SU-DHL-6 (cell line): ENCODE measurements at regions not wholly inside any gene's neighbourhood (a gene's known extent, or its start where the extent isn't known, plus 50 kb on each side); places are given as distances from the start of the nearest gene placed in this dataset.

Source experiments
- H2AFZ ChIP-seq: fragments of 200-600 bp; sonication (generic); 2 replicates; pipeline ENCODE4 v1.6.1; 2014; ENCODE audit warnings: low read depth, mild to moderate bottlenecking, moderate library complexity, mixed read lengths, antibody characterized with exemption, low read length; ENCODE audit not compliant: severe bottlenecking
- H3F3A ChIP-seq: fragments of 200-600 bp; shearing (Covaris generic); 2 replicates; pipeline ENCODE4 v1.6.0; 2016; ENCODE audit warnings: antibody characterized with exemption, mild to moderate bottlenecking; ENCODE audit not compliant: insufficient read depth
- H3K27ac ChIP-seq: fragments of 200-600 bp; sonication (generic); 2 replicates; pipeline ENCODE4 v1.5.1; 2016; ENCODE audit warnings: low read depth, mild to moderate bottlenecking, low read length, moderate library complexity, mixed read lengths
- H3K27me3 ChIP-seq: fragments of 200-600 bp; sonication (generic), shearing (Covaris generic); 2 replicates; pipeline ENCODE4 v1.6.0; 2014; ENCODE audit warnings: mild to moderate bottlenecking, low read length
- H3K36me3 ChIP-seq: fragments of 200-600 bp; sonication (generic); 2 replicates; pipeline ENCODE4 v1.6.1; 2014; ENCODE audit warnings: mild to moderate bottlenecking, low read length, mixed read lengths
- H3K4me2 ChIP-seq: fragments of 300-600, 200-600 bp; shearing (Covaris generic), sonication (generic); 2 replicates; pipeline ENCODE4 v1.6.0; 2014; ENCODE audit warnings: low read length, low read depth, mild to moderate bottlenecking; ENCODE audit not compliant: poor library complexity, severe bottlenecking
- H3K4me3 ChIP-seq: fragments of 200-600 bp; sonication (generic); 2 replicates; pipeline ENCODE4 v1.5.1; 2014; ENCODE audit warnings: antibody characterized with exemption, low read length, mild to moderate bottlenecking, mixed read lengths; ENCODE audit not compliant: insufficient read depth, poor library complexity, severe bottlenecking
- H3K79me2 ChIP-seq: fragments of 200-600 bp; sonication (generic); 2 replicates; pipeline ENCODE4 v1.6.1; 2014; ENCODE audit warnings: mild to moderate bottlenecking, low read length, moderate library complexity; ENCODE audit not compliant: insufficient read depth
- H3K9ac ChIP-seq: fragments of 200-600 bp; sonication (generic); 2 replicates; pipeline ENCODE4 v1.7.0; 2014; ENCODE audit warnings: mild to moderate bottlenecking, low read length
- H3K9me2 ChIP-seq: fragments of 200-600 bp; sonication (generic); replicated peaks from 2 replicates; pipeline ENCODE4 v1.6.1; 2014; ENCODE audit warnings: low read length; ENCODE audit not compliant: insufficient read depth
- H3K9me3 ChIP-seq: fragments of 200-600 bp; sonication (generic); 2 replicates; pipeline ENCODE4 v1.6.1; 2014; ENCODE audit warnings: low read length, mixed read lengths; ENCODE audit not compliant: insufficient read depth
- H4K20me1 ChIP-seq: fragments of 200-600 bp; sonication (generic); 2 replicates; pipeline ENCODE4 v1.6.1; 2014; ENCODE audit warnings: low read depth, mild to moderate bottlenecking, antibody characterized with exemption, low read length, moderate library complexity, mixed read lengths
- CTCF ChIP-seq: fragments of 200-600 bp; sonication (generic); IDR thresholded peaks from one replicate; pipeline ENCODE4 v1.5.1; 2017; ENCODE audit warnings: antibody characterized with exemption, mild to moderate bottlenecking, low read length, moderate library complexity; ENCODE audit not compliant: insufficient read depth, poor library complexity, severe bottlenecking
- EZH2phosphoT487 ChIP-seq: fragments of 200-600 bp; sonication (generic), shearing (Covaris generic); conservative IDR thresholded peaks from 2 replicates; pipeline ENCODE4 v1.6.1; 2018; ENCODE audit warnings: mild to moderate bottlenecking, antibody characterized with exemption, low read length, moderate library complexity, mixed read lengths

GRCh38 chr4:89511776-89512175 is 204.2 kb upstream of the GPRIN3 start:
- TF ChIP-seq CTCF (no peak), EZH2phosphoT487 (no peak)

GRCh38 chr4:89509708-89510281 is 202.2 kb upstream of the GPRIN3 start:
- Histone ChIP-seq H3K36me3 (no peaks in the 10 kb centered on the region), H4K20me1 (no peaks in the 10 kb centered on the region), H3K4me2 (no peak overlapping the region), H3K9me2 (no peaks in the 10 kb centered on the region), H3K4me3 (no peak overlapping the region), H3K9ac (no peak overlapping the region), H3K79me2 (no peaks in the 10 kb centered on the region), H2AFZ (no peak overlapping the region), H3K27me3 (no peaks in the 10 kb centered on the region), H3F3A (no peaks in the 10 kb centered on the region), H3K27ac (no peak overlapping the region), H3K9me3 (no peaks in the 10 kb centered on the region)
- TF ChIP-seq EZH2phosphoT487, result no peak
- TF ChIP-seq CTCF, result no peak

More at GRCh38 chr4:89511776-89512175, 204.2 kb upstream of the GPRIN3 start:
- H3K36me3 ChIP-seq, result no peaks in the 10 kb centered on the region
- no peaks in the 10 kb centered on the region for H4K20me1 ChIP-seq
- no peak overlapping the region for H3K4me2 ChIP-seq
- no peaks in the 10 kb centered on the region for H3K9me2 ChIP-seq
- H3F3A ChIP-seq, result no peaks in the 10 kb centered on the region
- H3K79me2 ChIP-seq, result no peaks in the 10 kb centered on the region
- no peak overlapping the region for H3K9ac ChIP-seq
- H3K9me3 ChIP-seq, result no peaks in the 10 kb centered on the region
- H3K4me3 ChIP-seq, result no peak overlapping the region
- no peak overlapping the region for H2AFZ ChIP-seq
- no peaks in the 10 kb centered on the region for H3K27me3 ChIP-seq
- no peak overlapping the region for H3K27ac ChIP-seq

- Histone ChIP-seq H3K27me3 (no peaks in the 10 kb centered on the region), H3K27ac (no peak overlapping the region), H3K36me3 (no peaks in the 10 kb centered on the region), H3F3A (no peaks in the 10 kb centered on the region), H3K79me2 (no peaks in the 10 kb centered on the region), H3K4me2 (no peak overlapping the region), H3K9me2 (no peaks in the 10 kb centered on the region), H4K20me1 (no peaks in the 10 kb centered on the region), H3K4me3 (no peak overlapping the region), H2AFZ (no peak overlapping the region), H3K9ac (no peak overlapping the region), H3K9me3 (no peaks in the 10 kb centered on the region)
- TF ChIP-seq CTCF, result no peak
- TF ChIP-seq EZH2phosphoT487, result no peak
These were observed 199.4 kb upstream of the GPRIN3 start for GRCh38 chr4:89506866-89507491.
